IMR-90 (cell line): ENCODE measurements at regions not wholly inside any gene's neighbourhood (a gene's known extent, or its start where the extent isn't known, plus 50 kb on each side); places are given as distances from the start of the nearest gene placed in this dataset.

Experiments
- BHLHE40 ChIP-seq: fragments of 150-350 bp; IDR thresholded peaks from 2 replicates; pipeline ENCODE4 v1.6.1; 2016; ENCODE audit warnings: mild to moderate bottlenecking, low read depth, low read length
- CTCF ChIP-seq: conservative IDR thresholded peaks from 2 replicates; pipeline ENCODE4 v1.5.1; 2012; ENCODE audit warnings: mild to moderate bottlenecking, low read depth, low read length, improper control_type of control experiment
- FOS ChIP-seq: fragments of 150-350 bp; IDR thresholded peaks from 2 replicates; pipeline ENCODE4 v1.6.1; 2016; ENCODE audit warnings: low read depth, low read length
- NFE2L2 ChIP-seq: fragments of 150-350 bp; IDR thresholded peaks from 2 replicates; pipeline ENCODE4 v1.6.1; 2016; ENCODE audit warnings: low read depth, mild to moderate bottlenecking, low read length
- POLR2A ChIP-seq: IDR thresholded peaks from 2 replicates; pipeline ENCODE4 v1.6.1; 2012; ENCODE audit warnings: mild to moderate bottlenecking, low read depth, low read length
- RAD21 ChIP-seq: IDR thresholded peaks from 2 replicates; pipeline ENCODE4 v1.6.1; 2012; ENCODE audit warnings: low read length, improper control_type of control experiment
- TF ChIP-seq, protein P1 (sequence below): fragments of 150-350 bp; IDR thresholded peaks from 2 replicates; pipeline ENCODE4 v1.6.1; 2017; ENCODE audit warnings: mild to moderate bottlenecking, antibody characterized with exemption, low read length, low read depth

DNA sequence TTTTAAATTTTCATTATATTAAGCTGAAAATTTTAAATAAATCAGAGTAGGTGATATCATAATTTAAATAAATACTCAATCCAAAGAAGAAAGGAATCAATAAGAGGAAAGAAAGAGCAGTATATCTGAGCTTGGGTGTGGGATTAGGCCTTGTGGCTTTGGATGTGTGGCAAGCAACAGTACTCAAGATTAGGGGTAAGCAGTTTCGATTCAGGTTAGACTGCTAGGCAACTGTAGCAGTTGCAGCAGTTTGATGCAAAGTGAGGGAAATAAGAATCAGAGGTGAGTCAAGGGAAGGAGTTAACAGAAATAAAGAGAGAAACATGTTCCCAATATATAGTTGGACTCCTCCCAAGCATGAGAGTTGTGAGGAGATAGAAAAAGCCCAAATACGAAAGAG lies 599.6 kb upstream of the KLHL4 start:
- TF ChIP-seq POLR2A (no peak), CTCF (no peak), BHLHE40 (no peak), NFE2L2 (no peak), FOS (no peak), RAD21 (no peak)
- TF ChIP-seq, protein P1, sequence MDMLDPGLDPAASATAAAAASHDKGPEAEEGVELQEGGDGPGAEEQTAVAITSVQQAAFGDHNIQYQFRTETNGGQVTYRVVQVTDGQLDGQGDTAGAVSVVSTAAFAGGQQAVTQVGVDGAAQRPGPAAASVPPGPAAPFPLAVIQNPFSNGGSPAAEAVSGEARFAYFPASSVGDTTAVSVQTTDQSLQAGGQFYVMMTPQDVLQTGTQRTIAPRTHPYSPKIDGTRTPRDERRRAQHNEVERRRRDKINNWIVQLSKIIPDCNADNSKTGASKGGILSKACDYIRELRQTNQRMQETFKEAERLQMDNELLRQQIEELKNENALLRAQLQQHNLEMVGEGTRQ: no peak
